H9 (cell line): ENCODE measurements at regions not wholly inside any gene's neighbourhood (a gene's known extent, or its start where the extent isn't known, plus 50 kb on each side); places are given as distances from the start of the nearest gene placed in this dataset.

ENCODE experiments used
- DNase-seq: peaks from one replicate; pipeline ENCODE4 v3.0.0-alpha.2; 2017
- H2AFZ ChIP-seq: one replicate; pipeline ENCODE4 v1.6.1; 2013; ENCODE audit warnings: mild to moderate bottlenecking, low read length, control low read depth, moderate library complexity
- H2AK5ac ChIP-seq: 2 replicates; pipeline ENCODE4 v1.6.1; 2013; ENCODE audit warnings: low read length, control low read depth, mixed read lengths; ENCODE audit not compliant: insufficient read length
- H2BK120ac ChIP-seq: one replicate; pipeline ENCODE4 v1.6.1; 2013; ENCODE audit warnings: low read depth, mild to moderate bottlenecking, low read length, control low read depth, inconsistent platforms; ENCODE audit not compliant: poor library complexity, severe bottlenecking
- H2BK12ac ChIP-seq: 2 replicates; pipeline ENCODE4 v1.6.1; 2013; ENCODE audit warnings: low read length, control low read depth, mixed read lengths, low read depth; ENCODE audit not compliant: insufficient read length
- H2BK15ac ChIP-seq: 2 replicates; pipeline ENCODE4 v1.6.1; 2013; ENCODE audit warnings: low read depth, low read length, control low read depth
- H2BK20ac ChIP-seq: one replicate; pipeline ENCODE4 v1.6.1; 2013; ENCODE audit warnings: low read depth, mild to moderate bottlenecking, low read length, control low read depth, inconsistent platforms; ENCODE audit not compliant: poor library complexity, severe bottlenecking
- H2BK5ac ChIP-seq: 2 replicates; pipeline ENCODE4 v1.6.1; 2013; ENCODE audit warnings: low read length, control low read depth, mixed read lengths; ENCODE audit not compliant: insufficient read length
- H3K14ac ChIP-seq: 2 replicates; pipeline ENCODE4 v1.6.1; 2013; ENCODE audit warnings: low read length, control low read depth; ENCODE audit not compliant: insufficient read depth
- H3K18ac ChIP-seq: 2 replicates; pipeline ENCODE4 v1.6.1; 2013; ENCODE audit warnings: low read depth, mild to moderate bottlenecking, mixed read lengths, low read length, control low read depth; ENCODE audit not compliant: insufficient read length
- H3K23ac ChIP-seq: 2 replicates; pipeline ENCODE4 v1.6.1; 2013; ENCODE audit warnings: low read length, control low read depth, mixed read lengths, low read depth; ENCODE audit not compliant: insufficient read length
- H3K23me2 ChIP-seq: 2 replicates; pipeline ENCODE4 v1.6.1; 2013; ENCODE audit warnings: low read depth, mild to moderate bottlenecking, mixed read lengths, low read length, control low read depth; ENCODE audit not compliant: insufficient read length, poor library complexity, severe bottlenecking
- H3K27ac ChIP-seq: 2 replicates; pipeline ENCODE4 v1.5.1; 2013; ENCODE audit warnings: low read length, control low read depth, mixed read lengths, low read depth; ENCODE audit not compliant: insufficient read length
- H3K27me3 ChIP-seq: 2 replicates; pipeline ENCODE4 v1.6.1; 2013; ENCODE audit warnings: low read length, control low read depth, inconsistent platforms; ENCODE audit not compliant: insufficient read depth
- H3K4ac ChIP-seq: 2 replicates; pipeline ENCODE4 v1.6.1; 2013; ENCODE audit warnings: low read depth, mild to moderate bottlenecking, control low read depth, inconsistent platforms, low read length, moderate library complexity
- H3K4me1 ChIP-seq: 2 replicates; pipeline ENCODE4 v1.6.1; 2013; ENCODE audit warnings: low read length, control low read depth, inconsistent platforms; ENCODE audit not compliant: insufficient read depth
- H3K4me2 ChIP-seq: 2 replicates; pipeline ENCODE4 v1.6.1; 2013; ENCODE audit warnings: low read length, control low read depth, mixed read lengths; ENCODE audit not compliant: insufficient read length, insufficient read depth
- H3K56ac ChIP-seq: 2 replicates; pipeline ENCODE4 v1.6.1; 2013; ENCODE audit warnings: low read depth, mild to moderate bottlenecking, mixed read lengths, low read length, control low read depth; ENCODE audit not compliant: insufficient read length
- H3K79me1 ChIP-seq: 2 replicates; pipeline ENCODE4 v1.6.1; 2013; ENCODE audit warnings: low read depth, mild to moderate bottlenecking, moderate library complexity, low read length, control low read depth, inconsistent platforms; ENCODE audit not compliant: insufficient read depth, poor library complexity, severe bottlenecking
- H3K79me2 ChIP-seq: 2 replicates; pipeline ENCODE4 v1.6.1; 2013; ENCODE audit warnings: low read length, control low read depth, inconsistent platforms; ENCODE audit not compliant: insufficient read depth
- H3K9ac ChIP-seq: 2 replicates; pipeline ENCODE4 v1.6.1; 2013; ENCODE audit warnings: low read length, control low read depth, mixed read lengths; ENCODE audit not compliant: insufficient read length; ENCODE audit errors: extremely low read depth
- H3K9me3 ChIP-seq: one replicate; pipeline ENCODE4 v1.6.1; 2013; ENCODE audit warnings: low read depth, low read length, inconsistent platforms; ENCODE audit not compliant: control insufficient read depth
- H3T11ph ChIP-seq: one replicate; pipeline ENCODE4 v1.6.1; 2013; ENCODE audit warnings: mild to moderate bottlenecking, low read length, control low read depth, inconsistent platforms
- H4K20me1 ChIP-seq: one replicate; pipeline ENCODE4 v1.6.1; 2013; ENCODE audit not compliant: control insufficient read depth, insufficient read length, insufficient read depth
- H4K5ac ChIP-seq: 2 replicates; pipeline ENCODE4 v1.6.1; 2013; ENCODE audit warnings: low read depth, mild to moderate bottlenecking, mixed read lengths, low read length, control low read depth; ENCODE audit not compliant: insufficient read length
- H4K8ac ChIP-seq: replicated peaks from 2 replicates; pipeline ENCODE4 v1.6.1; 2013; ENCODE audit warnings: low read length, control low read depth, mixed read lengths, low read depth; ENCODE audit not compliant: insufficient read length
- H4K91ac ChIP-seq: 2 replicates; pipeline ENCODE4 v1.6.1; 2013; ENCODE audit warnings: low read depth, mild to moderate bottlenecking, moderate library complexity, mixed read lengths, low read length, control low read depth; ENCODE audit not compliant: insufficient read length
- H3K27ac Mint-ChIP-seq, 3 experiments: 2 replicates in 2 of 3; 3 replicates in 1 of 3; pipeline ENCODE4 v1.8.0; 2020 to 2021; ENCODE audit warnings: mixed read lengths in 3 of 3, mild to moderate bottlenecking in 1 of 3, moderate library complexity in 1 of 3
- H3K27me3 Mint-ChIP-seq: 2 replicates; pipeline ENCODE4 v1.8.0; 2021; ENCODE audit warnings: low read depth, mild to moderate bottlenecking, moderate library complexity, mixed read lengths
- H3K36me3 Mint-ChIP-seq, 3 experiments: 2 replicates in 2 of 3; 3 replicates in 1 of 3; pipeline ENCODE4 v1.8.0; 2020 to 2021; ENCODE audit warnings: low read depth in 3 of 3, mixed read lengths in 3 of 3; ENCODE audit not compliant: insufficient read depth in 1 of 3
- H3K4me1 Mint-ChIP-seq, 2 experiments: 2 replicates each; pipeline ENCODE4 v1.8.0; 2020; ENCODE audit warnings: mixed read lengths in 2 of 2
- H3K4me3 Mint-ChIP-seq, 2 experiments: 2 replicates in 1 of 2; 3 replicates in 1 of 2; pipeline ENCODE4 v1.8.0; 2020 to 2021; ENCODE audit warnings: mild to moderate bottlenecking in 2 of 2, mixed read lengths in 2 of 2, moderate library complexity in 1 of 2
- H3K9me3 Mint-ChIP-seq, 2 experiments: 2 replicates in 1 of 2; 3 replicates in 1 of 2; pipeline ENCODE4 v1.8.0; 2020; ENCODE audit warnings: mild to moderate bottlenecking in 2 of 2, mixed read lengths in 2 of 2, moderate library complexity in 1 of 2
- CTCF ChIP-seq: fragments of 200-600 bp; sonication (generic); conservative IDR thresholded peaks from 3 replicates; pipeline ENCODE4 v1.8.0; 2021; ENCODE audit warnings: antibody characterized with exemption, mild to moderate bottlenecking
- WGBS: extraction: QIAGEN DNeasy Blood & Tissue Kit; methylation state at CpG from one replicate; pipeline ENCODE4 v1.1.7; 2013; ENCODE audit warnings: missing lambda C conversion rate, low lambda C conversion rate, mixed read lengths; ENCODE audit not compliant: insufficient read length; ENCODE audit errors: extremely low coverage; 5-methylcytosine and 5-hydroxymethylcytosine counted together

GRCh38 chr12:105538880-105539279 is 208.4 kb downstream of the C12orf75 start:
- no peak overlapping the region for H3K4me3 Mint-ChIP-seq
- Histone ChIP-seq H3K23ac (no peak overlapping the region), H4K8ac (no peak overlapping the region), H3K4me2 (no peak overlapping the region), H3K4me1 (no peaks in the 10 kb centered on the region), H3K18ac (no peak overlapping the region), H3K27ac (no peak overlapping the region), H3K27me3 (no peaks in the 10 kb centered on the region), H4K91ac (no peak overlapping the region), H4K5ac (no peak overlapping the region), H2BK20ac (no peak overlapping the region), H2BK120ac (no peak overlapping the region), H2BK15ac (no peak overlapping the region), H2BK12ac (no peak overlapping the region), H3K23me2 (no peaks in the 10 kb centered on the region), H3K9ac (no peak overlapping the region), H3K9me3 (peaks cover 10% of the 10 kb centered on the region), H3K4ac (no peak overlapping the region), H3K79me1 (no peaks in the 10 kb centered on the region), H2AFZ (no peak overlapping the region), H2BK5ac (no peak overlapping the region), H3K14ac (no peak overlapping the region), H3T11ph (no peak overlapping the region), H4K20me1 (no peaks in the 10 kb centered on the region), H3K56ac (no peak overlapping the region), H3K79me2 (no peaks in the 10 kb centered on the region), H2AK5ac (no peak overlapping the region)
- H3K4me1 Mint-ChIP-seq, result no peaks in the 10 kb centered on the region
- H3K36me3 Mint-ChIP-seq, result peaks cover 11 to 20% (median 18%) of the 10 kb centered on the region in 3 experiments; a peak in 5 of 7 replicates
- H3K27me3 Mint-ChIP-seq, result no peaks in the 10 kb centered on the region; the same call in none of the 2 replicates
- H3K27ac Mint-ChIP-seq, result no peak overlapping the region
- WGBS, result no CpG with 5 or more reads among the region's 10 CpGs
- no peak for DNase-seq
- H3K9me3 Mint-ChIP-seq, result peaks cover 29 to 33% of the 10 kb centered on the region in 2 experiments
- no peak for TF ChIP-seq CTCF
